Erythroblast (primary cell): ENCODE measurements at regions not wholly inside any gene's neighbourhood (a gene's known extent, or its start where the extent isn't known, plus 50 kb on each side); places are given as distances from the start of the nearest gene placed in this dataset.
"Not testable (repeated sequence)": the region's sequence is repeated elsewhere in the genome, so short reads cannot be mapped to it uniquely, and the experiment has no call there.

Experiments
- DNase-seq, 2 experiments: peaks; one replicate each; lab custom pipeline; 2025; lab: John Stamatoyannopoulos, UW
- GATA1 ChIP-seq: IDR thresholded peaks from 2 replicates; pipeline ENCODE4 v1.6.1; 2011; ENCODE audit warnings: low read depth, mild to moderate bottlenecking, control low read depth, low read length, moderate library complexity
- POLR2A ChIP-seq: IDR thresholded peaks from 2 replicates; pipeline ENCODE4 v1.6.1; 2011; ENCODE audit warnings: mild to moderate bottlenecking, low read length

DNA sequence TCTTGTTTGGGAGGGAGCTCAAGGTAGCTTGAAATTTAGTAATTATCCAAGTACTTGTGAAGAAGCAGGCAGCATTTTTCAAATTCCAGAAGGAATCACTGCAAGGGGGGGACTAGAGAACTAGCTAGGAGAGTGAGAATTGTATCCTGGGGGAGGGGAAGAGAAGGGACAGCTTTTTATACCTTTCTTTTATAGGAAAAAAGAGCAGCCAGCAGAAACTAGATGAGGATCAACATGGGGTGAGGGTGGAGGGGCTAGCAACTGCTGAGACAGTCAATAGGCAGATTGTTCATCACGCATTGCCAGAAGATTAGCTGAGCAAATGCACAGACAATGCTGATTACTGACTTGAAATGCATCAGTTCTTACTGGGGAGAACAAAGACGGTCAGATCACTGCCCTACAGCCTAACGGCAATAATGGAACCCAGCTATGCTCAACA is 514.3 kb upstream of the CITED2 start:
- DNase-seq = no peak
- no peak for TF ChIP-seq GATA1

DNA sequence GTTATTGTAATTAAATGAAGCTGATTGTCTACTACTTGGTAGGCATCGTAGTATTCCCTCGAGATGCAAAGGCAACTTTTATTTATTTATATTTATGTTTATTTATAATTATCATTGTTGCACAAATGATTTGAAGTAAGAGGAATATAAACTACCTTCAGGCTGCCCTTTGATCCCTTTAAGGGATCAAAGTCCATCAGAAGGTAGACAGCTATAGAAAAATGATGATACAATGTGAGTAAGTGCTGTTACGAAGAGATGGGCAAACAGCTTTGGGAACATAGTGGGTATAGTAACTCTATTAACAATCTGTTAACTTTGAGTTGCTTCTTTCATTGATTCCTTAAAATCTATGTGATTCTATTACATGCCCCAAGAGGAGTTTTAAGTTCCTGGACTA is 512.8 kb upstream of the CITED2 start:
- no peak for DNase-seq

DNA sequence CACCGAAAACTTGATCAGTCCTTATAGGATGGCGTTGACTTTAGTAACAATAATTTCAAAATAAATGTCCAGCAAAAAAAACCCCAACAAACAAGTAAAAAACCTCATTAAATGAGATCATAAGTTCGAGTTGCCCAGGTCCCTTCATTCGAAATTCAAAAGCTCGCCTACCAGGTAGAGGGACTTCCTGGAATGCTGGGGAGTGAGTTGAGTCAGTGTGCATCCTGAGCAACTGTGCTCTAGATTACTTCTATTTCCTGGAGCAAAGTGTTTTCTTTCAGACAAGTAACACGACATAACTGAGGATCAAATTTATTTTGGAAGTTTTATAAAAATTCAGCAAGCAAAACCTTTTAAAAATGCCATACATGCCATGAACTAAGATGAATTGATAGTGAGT is 511.9 kb upstream of the CITED2 start:
- no peak for TF ChIP-seq GATA1
- TF ChIP-seq POLR2A = no peak
- DNase-seq = no peak

More for the DNA sequence above, 512.8 kb upstream of the CITED2 start:
- TF ChIP-seq POLR2A (no peak), GATA1 (no peak)

DNA sequence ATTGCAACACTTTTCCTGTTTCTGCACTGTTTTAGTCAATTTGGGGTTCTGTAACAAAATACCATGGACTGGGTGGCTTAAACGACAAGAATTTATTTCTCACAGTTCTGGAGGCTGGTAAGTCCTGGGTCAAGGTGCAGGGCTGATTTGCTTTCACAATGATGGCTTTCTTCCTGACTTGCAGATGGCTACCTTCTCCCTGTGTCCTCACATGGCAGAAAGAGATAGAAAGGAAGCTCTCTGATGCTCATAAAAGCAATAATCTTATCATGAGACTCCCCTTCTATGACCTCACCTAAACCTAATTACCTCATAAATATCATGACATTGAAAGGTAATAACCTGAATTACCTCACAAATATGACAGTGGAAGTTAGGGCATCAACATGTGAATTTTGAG is 511.5 kb upstream of the CITED2 start:
- TF ChIP-seq POLR2A (no peak), GATA1 (no peak)
- no peak for DNase-seq

DNA sequence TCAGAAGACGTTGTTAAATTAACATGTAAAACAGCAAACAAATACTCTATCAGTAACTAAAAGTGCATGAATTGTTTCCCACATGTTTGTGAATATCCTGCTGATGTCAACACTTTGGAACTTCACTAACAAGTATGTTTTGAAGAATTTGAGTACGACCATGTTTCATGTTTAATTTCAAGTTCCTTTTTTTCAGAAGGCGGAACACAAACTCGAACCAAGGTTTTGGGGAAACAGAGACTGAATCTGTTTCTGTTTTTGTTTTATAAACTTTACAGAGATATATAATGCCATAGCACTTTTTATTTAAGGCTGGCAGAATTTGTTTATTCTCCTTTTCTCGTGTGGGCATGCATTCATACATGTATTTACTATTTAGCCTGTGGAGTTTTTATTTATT is 509.3 kb upstream of the CITED2 start:
- DNase-seq = no peak
- TF ChIP-seq POLR2A (no peak), GATA1 (no peak)

DNA sequence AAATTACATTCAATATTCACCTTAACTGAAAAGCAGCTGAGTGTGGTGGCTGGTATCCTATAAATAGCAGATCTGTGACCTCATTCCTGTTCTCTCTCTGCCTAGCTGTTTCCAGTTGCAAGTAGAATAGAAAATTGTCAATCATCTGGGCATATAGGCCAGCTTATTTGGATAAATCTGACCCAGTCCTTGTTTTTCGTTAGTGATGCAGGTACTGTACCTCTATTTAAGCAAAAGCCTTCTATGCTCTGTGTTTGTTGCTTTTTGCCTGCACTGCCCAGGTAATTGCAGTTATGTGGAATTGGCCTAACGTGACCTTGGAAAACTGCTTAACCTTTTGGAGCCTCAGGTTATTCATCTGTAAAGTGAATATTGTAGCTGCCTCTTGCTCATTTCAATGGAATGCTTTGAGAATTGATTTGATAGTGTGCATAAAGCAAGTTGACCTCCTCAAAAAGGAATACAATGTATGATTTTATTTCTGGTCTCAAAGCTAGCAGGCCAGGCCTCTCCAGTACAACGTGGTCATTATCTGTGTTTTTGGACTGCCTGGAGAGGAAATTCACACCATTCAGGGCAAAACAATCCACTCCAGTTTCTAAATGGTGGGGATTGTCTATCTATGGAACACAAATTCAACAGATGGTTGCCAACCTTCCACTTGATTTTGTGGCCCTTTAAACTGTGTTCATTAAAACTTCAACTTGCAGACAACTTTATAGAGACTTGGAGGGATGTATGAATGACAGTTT is 508.7 kb upstream of the CITED2 start:
- no peak for DNase-seq
- no peak for TF ChIP-seq POLR2A
- TF ChIP-seq GATA1 = no peak

DNA sequence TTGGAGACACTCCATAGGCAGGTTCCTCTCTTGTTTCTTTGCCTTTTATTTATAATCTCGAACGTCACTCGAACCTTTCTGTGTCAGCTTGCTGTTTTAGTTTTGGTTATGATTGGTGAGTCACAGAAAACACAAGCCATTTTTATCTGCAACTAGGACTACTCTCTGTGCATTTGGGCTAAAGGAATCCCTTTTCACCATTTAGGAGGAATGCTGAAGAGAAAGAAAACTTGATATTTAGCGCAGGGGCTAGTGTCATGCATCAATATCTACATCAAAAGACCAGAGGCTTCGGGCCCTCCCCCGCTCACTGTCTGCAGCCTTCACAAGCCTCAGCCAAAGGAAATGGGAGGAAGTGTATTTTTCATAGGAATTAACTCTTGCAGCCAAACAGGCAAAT is 507.8 kb upstream of the CITED2 start:
- DNase-seq = no peak
- TF ChIP-seq POLR2A = no peak
- no peak for TF ChIP-seq GATA1

DNA sequence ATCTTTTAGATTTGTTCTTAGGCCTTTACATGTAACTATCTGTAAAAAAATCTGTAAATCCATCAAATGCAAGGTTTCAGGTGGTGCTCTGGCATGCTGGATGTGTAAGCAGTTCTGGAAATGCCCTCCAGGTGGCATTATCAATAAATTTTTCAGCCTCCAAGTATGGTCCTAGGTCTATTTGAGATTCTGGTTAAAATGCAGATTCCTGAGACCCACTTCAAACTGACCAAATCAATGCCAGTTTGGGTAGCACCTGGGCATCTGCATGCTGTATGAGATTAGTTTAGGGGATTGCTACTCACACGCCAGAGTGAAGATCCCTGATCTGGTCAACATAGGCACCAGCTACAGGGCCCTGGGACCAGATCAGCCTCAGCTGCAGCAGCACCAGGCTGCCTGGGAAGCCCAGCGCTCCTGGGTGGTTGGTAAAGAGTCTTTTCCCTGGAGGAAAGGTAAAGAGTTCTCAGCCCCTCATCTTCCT is 507.3 kb upstream of the CITED2 start:
- TF ChIP-seq GATA1 (no peak), POLR2A (no peak)

DNA sequence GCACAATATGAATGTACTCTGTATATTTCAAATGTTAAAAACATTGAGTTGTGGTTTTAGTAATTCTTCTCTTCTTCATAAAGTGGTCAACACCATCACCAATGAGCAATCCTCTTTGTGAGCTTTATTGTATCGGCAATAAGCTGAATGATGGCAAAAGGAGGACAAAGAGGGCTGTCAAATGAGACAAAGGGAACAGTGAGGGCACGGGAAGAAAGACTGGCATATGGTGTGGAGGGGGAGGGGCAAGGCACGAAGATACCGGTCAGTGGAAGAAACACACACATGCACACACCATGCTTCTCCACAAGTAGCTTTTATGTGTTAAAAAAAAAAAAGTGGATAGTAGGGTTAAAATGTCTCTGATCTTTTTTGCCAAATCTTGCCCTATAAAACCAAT is 506.8 kb upstream of the CITED2 start:
- DNase-seq = no peak
- no peak for TF ChIP-seq POLR2A
- TF ChIP-seq GATA1 = no peak

More for the DNA sequence above, 507.3 kb upstream of the CITED2 start:
- DNase-seq = peak; percentile 41 to 56

DNA sequence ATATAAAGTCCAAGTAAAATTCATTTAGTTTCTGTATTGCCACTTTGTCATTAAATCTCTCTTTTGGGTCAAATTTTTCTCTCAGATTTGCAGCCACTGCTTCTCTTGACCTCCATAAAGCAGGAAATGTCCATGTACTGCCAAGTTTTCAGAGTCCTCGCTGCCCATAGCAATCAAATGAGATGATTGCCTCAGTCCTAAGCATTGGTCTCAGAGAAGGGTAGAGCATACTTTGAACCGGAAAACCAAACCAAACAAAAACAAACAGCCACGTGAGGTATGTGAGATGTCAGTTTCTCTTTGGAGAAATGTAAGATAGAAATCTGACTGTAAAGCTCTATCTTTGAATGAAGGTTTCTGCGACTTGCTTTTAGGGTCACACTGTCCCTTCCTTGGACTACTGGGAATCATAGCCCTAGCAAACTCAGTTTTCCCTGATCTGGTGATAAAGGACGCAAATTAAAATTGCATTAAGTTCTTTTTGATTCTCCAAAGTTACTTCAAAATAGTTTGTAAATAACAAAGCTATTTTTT is 505.4 kb upstream of the CITED2 start:
- no peak for DNase-seq
- TF ChIP-seq POLR2A (no peak), GATA1 (no peak)

DNA sequence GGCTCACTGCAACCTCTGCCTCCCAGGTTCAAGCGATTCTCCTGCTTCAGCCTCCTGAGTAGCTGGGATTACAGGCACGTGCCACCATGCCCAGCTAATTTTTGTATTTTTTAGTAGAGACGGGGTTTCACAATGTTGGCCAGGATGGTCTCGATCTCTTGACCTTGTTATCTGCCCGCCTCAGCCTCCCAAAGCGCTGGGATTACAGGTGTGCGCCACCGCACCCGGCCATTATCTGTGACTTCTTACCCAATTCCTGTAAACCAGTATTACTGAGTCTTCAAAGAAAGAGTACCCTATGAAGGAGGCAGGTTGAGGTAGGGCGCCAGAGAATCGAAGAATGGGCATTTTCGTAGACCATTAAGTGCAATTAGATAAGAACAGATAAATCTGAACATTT is 504.8 kb upstream of the CITED2 start:
- DNase-seq = not testable (repeated sequence)

DNA sequence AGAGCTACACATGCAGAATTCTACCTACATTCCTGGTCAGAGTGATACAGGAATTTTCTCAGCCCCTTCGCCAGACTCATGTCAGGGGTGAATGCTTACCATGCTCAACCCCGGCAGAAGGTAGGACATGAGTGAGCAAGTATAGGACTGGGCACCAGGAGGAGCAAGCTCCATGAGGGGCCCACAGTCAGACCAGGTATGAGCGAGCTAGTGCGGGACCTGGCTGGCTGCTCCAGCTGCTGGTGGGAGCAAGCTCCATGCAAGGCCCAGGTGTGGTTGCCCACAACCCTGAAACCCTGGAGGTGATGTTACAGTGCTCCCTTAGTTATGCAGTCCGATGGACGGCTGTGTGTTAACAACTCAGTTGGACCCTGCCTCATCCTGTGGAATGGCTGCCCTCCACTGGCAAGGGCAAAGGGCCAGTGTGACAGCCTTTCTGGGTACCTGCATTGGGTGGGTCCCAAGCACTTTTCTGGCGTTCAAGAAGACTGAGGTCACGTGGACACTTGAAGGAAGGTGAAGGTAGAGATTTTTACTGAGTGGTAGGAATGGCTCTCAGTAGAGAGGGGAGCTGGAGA is 503.5 kb upstream of the CITED2 start:
- DNase-seq = peak in 1 of 2 experiments; percentile 5
- TF ChIP-seq GATA1 (no peak), POLR2A (no peak)

DNA sequence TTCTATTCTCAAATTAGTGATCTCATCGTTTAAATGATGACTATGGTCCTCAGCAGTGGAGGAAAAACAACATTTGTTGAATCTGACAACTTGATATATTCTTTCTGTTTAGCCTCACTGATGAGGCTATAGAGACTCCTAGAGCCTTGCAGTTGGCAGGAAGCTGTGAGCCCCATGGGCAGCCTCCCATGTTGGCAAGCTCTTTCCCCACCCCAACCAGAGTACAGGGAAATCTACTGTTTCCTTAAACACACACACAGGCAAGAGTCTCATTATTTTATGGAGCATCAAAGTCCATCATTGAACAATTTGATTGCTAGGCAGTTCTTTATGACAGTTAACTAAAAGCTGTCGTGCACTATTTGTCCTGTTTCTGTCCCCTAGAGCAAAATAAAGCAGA is 498.2 kb upstream of the CITED2 start:
- TF ChIP-seq GATA1 (no peak), POLR2A (no peak)
- no peak for DNase-seq

DNA sequence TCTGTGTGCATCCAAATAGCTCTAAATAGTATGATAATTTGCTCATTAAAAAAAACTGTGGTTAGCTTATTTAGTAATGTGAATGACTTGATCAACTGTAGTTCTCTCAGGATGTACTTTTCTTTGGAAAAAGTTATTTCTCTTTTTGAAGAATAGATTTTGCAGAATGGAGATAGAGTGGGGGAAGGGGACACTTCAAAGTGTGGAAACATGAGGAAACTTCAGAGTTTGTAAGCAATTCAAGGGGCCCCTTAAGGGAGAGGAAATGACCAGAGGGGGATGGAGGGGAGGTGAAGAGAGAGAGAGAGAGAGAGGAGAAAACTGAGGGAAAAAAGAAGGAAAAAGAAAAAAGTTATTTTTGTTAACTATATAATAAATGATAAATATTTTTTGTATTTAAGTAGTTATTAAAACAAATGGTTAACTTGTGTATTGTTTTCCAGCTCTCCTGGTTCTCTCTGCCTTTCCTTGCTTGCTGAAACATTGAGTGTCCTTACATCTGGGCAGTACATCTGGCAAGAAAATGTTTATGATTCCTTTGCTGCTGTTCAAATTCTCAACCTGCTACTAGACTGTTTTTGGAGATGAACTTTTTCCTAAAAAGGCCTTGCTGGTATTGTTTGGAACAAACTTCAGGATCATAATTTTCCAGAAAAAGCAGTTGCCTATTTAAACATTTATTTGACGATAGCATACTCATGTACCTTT is 497.5 kb upstream of the CITED2 start:
- DNase-seq = no peak
- TF ChIP-seq GATA1 (no peak), POLR2A (no peak)
